ENCODE measurements at regions not wholly inside any gene's neighbourhood (a gene's known extent, or its start where the extent isn't known, plus 50 kb on each side); places are given as distances from the start of the nearest gene placed in this dataset.
"Not testable (repeated sequence)": the region's sequence is repeated elsewhere in the genome, so short reads cannot be mapped to it uniquely, and the experiment has no call there.

GRCh38 chr3:182143903-182144302 lies 432.2 kb downstream of the SOX2 start:
- no peak for DNase-seq

GRCh38 chr3:182148360-182148759 lies 436.6 kb downstream of the SOX2 start:
- no peak for DNase-seq

- no peak for DNase-seq
These were observed 437.9 kb downstream of the SOX2 start for GRCh38 chr3:182149594-182149993.

- not testable (repeated sequence) for DNase-seq
These were observed 444.6 kb downstream of the SOX2 start for GRCh38 chr3:182156326-182156725.

- DNase-seq = no peak
These were observed 453.5 kb downstream of the SOX2 start for GRCh38 chr3:182165234-182165633.

- no peak for DNase-seq
These were observed 460.8 kb downstream of the SOX2 start for GRCh38 chr3:182172534-182172933.

GRCh38 chr3:182178488-182179200 lies 466.9 kb downstream of the SOX2 start:
- no peak for DNase-seq

- DNase-seq = no peak
These were observed 467.9 kb downstream of the SOX2 start for GRCh38 chr3:182179631-182180030.

GRCh38 chr3:182180654-182181385 lies 469.1 kb downstream of the SOX2 start:
- DNase-seq = no peak

GRCh38 chr3:182182531-182182968 lies 470.8 kb downstream of the SOX2 start:
- DNase-seq = no peak

GRCh38 chr3:182183716-182184430 lies 472.1 kb downstream of the SOX2 start:
- DNase-seq = no peak

- no peak for DNase-seq
These were observed 473.6 kb downstream of the SOX2 start for GRCh38 chr3:182185313-182185712.

GRCh38 chr3:182190056-182190455 lies 478.3 kb downstream of the SOX2 start:
- no peak for DNase-seq

- no peak for DNase-seq
These were observed 486.6 kb downstream of the SOX2 start for GRCh38 chr3:182198345-182198744.

GRCh38 chr3:182201456-182202168 lies 489.9 kb downstream of the SOX2 start:
- DNase-seq = no peak

- DNase-seq = no peak
These were observed 500.9 kb downstream of the SOX2 start for GRCh38 chr3:182212479-182213076.

- DNase-seq = no peak
These were observed 502.7 kb downstream of the SOX2 start for GRCh38 chr3:182214416-182214815.

GRCh38 chr3:182215881-182216280 lies 504.2 kb downstream of the SOX2 start:
- DNase-seq = no peak

GRCh38 chr3:182216311-182216970 lies 504.7 kb downstream of the SOX2 start:
- no peak for DNase-seq

- no peak for DNase-seq
These were observed 508.3 kb downstream of the SOX2 start for GRCh38 chr3:182220013-182220412.

- no peak for DNase-seq
These were observed 508.7 kb downstream of the SOX2 start for GRCh38 chr3:182220471-182220870.

- DNase-seq = no peak
These were observed 515.3 kb downstream of the SOX2 start for GRCh38 chr3:182226995-182227394.
